PC-9 (cell line): ENCODE measurements at regions not wholly inside any gene's neighbourhood (a gene's known extent, or its start where the extent isn't known, plus 50 kb on each side); places are given as distances from the start of the nearest gene placed in this dataset.

Experiments used
- EZH2 ChIP-seq: fragments of 200-600 bp; sonication (generic); IDR thresholded peaks from 2 replicates; pipeline ENCODE4 v1.8.0; 2017; ENCODE audit warnings: antibody characterized with exemption, low read depth
- TF ChIP-seq, protein P1 (sequence below): fragments of 200-600 bp; sonication (generic); conservative IDR thresholded peaks from 2 replicates; pipeline ENCODE4 v1.6.1; 2017; ENCODE audit warnings: mixed run types, antibody characterized with exemption, mild to moderate bottlenecking, moderate library complexity

DNA sequence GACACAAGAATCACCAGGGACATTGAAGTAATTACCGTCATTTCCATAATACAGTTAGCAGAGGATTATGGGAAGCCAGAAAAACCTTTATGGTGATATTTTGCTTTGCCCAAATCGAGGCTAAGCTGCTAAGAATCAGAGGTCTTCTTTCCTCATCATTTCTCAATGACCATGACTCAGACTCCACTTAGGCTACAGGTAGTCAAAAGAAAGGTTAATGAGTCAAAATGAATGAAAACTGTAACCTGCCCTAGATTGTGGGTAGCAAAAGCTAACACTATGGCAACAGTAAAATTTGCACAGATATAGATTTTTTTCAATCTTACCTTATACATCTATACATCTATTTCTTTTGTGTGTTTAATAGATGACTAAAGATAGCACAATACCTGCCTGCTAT is 185.8 kb downstream of the CARTPT start:
- no peak for TF ChIP-seq EZH2
- TF ChIP-seq, protein P1, sequence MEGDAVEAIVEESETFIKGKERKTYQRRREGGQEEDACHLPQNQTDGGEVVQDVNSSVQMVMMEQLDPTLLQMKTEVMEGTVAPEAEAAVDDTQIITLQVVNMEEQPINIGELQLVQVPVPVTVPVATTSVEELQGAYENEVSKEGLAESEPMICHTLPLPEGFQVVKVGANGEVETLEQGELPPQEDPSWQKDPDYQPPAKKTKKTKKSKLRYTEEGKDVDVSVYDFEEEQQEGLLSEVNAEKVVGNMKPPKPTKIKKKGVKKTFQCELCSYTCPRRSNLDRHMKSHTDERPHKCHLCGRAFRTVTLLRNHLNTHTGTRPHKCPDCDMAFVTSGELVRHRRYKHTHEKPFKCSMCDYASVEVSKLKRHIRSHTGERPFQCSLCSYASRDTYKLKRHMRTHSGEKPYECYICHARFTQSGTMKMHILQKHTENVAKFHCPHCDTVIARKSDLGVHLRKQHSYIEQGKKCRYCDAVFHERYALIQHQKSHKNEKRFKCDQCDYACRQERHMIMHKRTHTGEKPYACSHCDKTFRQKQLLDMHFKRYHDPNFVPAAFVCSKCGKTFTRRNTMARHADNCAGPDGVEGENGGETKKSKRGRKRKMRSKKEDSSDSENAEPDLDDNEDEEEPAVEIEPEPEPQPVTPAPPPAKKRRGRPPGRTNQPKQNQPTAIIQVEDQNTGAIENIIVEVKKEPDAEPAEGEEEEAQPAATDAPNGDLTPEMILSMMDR, result no peak
